ENCODE measurements at regions not wholly inside any gene's neighbourhood (a gene's known extent, or its start where the extent isn't known, plus 50 kb on each side); places are given as distances from the start of the nearest gene placed in this dataset.

DNA sequence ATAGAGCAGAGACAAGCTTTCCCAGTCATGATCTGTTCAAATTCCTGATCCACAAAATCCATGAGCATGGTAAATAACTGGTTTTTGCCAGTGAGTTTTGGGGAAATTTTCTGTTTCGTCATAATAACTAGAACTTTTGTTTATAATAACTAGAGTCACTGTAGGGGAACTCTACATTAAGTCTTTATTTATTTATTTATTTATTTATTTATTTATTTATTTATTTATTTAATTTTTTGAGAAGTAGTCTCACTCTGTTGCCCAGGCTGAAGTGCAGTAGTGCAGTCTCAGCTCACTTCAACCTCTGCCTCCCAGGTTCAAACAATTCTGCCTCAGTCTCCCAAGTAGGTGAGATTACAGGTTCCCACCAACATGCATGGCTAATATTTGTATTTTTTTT lies 1106.8 kb downstream of the AMY1C start:
- no peak for DNase-seq

DNA sequence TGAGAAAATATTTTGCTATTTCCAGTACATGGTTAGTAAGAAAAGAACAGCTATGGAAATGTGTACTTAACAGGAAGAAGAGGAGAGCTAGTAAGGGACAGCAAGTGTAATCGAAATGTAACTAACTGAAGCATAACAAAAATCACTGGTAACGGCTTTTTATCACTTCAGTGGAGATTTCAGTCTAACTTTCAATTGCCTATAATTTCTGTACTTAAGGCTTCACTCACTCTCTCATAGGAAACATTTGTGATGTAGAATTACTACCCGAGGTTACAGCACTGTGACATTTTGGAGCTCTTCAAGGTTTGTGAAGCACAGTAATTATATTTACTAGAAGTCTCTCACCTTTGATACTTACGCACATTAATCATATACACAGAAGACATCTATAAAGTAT lies 1119.1 kb downstream of the AMY1C start:
- no peak for DNase-seq

DNA sequence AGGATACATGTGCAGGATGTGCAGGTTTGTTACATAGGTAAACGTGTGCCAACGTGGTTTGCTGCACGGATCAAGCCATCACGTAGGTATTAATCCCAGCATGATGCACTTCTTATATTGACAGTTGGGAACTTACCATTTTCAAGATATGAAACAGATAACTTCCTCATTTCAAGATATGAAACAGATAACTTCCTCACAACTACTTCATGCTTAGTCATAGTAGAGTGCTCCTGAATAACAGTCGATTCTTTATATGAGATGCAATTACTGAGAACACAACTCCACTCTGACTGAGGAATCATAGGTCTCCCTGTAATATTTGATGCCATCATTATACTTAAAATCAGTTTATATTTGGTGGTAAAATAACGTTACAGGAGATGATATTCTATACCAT lies 1124.3 kb downstream of the AMY1C start:
- DNase-seq: no peak

DNA sequence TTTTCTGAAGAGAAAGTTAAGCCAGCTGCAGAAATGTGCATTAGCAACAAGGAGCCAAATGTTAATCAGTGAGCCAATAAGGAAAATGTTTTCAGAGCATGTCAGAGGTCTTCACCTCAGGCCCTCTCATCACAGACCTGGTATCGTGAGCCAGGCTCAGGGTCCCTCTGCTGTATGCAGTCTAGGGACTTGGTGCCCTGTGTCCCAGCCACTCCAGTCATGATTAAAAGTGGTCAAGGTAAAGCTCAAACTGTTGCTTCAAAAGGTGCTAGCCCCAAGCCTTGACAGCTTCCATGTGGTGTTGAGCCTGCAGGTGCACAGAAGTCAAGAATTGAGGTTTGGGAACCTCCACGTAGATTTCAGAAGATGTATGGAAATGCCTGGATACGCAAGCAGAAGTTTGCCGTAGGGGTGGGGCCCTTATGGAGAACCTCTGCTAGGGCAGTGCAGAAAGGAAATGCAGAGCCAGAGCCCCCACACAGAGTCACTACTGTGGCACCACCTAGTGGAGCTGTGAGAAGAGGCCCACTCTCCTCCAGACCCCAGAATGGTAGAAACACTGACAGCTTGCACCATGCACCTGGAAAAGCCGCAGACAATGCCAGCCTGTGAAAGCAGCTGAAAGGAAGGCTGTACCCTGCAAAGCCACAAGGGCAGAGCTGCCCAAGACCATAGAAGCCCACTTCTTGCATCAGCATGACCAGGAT lies 1128.7 kb downstream of the AMY1C start:
- no peak for DNase-seq

DNA sequence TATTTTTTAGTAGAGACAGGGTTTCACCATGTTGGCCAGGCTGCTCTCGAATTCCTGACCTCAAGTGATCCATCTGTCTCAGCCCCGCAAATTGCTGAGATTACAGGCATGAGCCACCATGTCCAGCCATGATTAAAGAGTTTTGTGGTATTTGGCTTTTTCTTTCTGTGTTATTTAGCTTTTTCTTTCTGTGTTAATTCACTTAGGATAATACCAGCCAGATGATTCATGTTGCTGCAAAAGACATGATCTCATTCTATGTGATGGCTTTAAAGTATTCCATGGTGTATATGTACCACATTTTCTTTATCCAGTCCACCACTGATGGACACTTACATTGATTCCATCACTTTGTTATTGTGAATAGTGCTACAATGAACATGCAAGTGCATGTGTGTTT lies 1135.2 kb downstream of the AMY1C start:
- no peak for DNase-seq

DNA sequence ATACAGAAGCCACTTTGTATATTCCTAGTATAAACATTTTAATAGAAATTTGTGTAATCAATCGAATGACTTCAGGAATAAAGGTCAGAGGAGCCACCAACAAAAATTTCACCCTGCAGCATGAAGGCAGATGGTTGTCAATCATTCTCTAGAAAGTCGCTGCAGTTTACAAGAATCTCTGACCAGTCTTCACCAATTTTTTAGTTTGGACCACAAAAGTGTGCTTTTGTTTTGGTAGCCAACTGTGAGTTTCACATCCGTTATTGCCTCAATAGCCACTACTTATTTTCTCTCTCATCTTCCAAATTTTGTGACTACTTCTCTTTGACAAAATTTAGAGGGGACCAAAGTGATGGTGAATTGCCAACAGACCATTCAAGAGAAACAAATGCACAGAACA lies 1155.6 kb downstream of the AMY1C start:
- DNase-seq: no peak

DNA sequence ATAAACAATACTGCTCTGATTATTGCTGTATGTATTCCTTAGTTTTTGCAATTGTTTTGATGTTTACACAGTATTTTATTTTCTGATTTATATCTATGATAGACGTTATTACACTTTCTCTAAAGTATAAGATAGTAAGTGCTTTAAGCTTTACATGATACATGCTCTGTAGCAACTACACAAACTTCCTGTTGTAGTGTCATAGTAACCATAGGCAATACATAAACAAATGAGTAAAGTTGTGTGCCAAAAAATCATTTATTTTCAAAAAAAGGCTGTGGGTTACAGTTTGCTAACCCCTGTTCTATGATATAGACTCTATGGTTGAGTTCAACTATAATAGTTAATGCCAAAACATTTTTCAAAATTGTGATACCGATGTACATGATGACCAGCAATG lies 1156.4 kb downstream of the AMY1C start:
- DNase-seq: no peak

DNA sequence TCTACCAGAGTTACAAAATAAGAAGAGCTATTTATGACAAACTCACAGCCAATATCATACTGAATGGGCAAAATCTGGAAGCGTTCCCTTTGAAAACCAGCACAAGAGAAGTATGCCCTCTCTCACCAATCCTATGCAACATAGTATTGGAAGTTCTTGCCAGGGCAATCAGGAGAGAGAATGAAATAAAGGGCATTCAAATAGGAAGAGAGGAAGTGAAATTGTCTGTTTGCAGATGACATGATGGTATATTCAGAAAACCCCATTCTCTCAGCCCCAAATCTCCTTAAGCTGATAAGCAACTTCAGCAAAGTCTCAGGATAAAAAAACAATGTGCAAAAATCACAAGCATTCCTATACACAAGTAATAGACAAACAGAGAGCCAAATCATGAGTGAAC lies 1169.5 kb downstream of the AMY1C start:
- no peak for DNase-seq

DNA sequence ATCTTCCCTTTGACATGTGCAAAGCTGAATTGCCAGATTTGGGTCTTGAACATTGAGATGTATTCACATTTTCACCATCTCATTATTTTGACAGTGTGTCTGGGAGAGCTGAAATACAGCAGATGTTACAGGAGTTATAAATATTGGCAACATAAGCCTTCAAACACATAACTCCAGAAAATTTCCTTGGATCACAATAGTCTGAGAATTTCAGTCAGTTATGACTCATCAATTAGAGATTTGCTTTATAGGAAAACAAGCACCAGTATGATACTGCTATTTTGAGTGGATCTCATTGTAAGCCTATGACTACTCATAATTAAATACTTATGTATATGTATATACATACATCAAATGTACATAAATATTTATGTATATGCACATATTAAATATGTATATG lies 1171.8 kb downstream of the AMY1C start:
- no peak for DNase-seq

DNA sequence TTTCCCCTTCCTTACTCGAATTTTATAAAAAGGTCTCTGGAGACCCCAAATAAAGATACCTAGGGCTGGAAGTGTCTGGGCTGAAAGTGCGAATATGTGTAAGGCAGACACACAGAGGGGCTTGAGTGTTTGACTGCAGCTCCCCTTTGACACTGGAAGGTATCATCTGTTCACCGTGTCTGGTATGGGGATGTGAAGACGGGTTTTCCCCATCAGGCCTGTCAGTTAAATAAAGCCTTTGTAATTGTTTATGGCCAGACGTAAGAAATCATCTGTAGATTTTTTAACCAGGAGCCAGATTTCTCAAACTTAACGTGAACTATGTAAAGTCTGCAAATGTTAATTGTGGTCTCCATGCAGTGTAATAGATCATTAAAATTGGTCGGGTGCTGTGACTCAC lies 1173.4 kb downstream of the AMY1C start:
- no peak for DNase-seq

DNA sequence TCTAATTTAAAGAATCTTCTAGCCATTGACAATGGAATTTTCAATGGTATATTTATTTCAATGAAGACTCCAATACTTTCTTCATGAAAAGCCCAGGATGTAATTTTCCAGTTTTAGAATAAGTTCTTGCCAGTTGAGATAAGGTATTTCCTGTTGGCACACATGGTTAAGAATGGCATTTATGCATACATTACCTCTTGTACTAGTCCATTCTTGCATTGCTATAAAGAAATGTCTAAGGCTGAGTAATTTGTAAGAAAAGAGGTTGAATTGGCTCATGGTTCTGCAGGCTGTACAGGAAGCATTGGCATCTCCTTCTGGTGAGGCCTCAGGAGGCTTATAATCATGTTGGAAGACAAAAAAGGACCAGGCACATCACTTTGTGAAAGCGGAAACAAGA lies 1179.6 kb downstream of the AMY1C start:
- DNase-seq: no peak

DNA sequence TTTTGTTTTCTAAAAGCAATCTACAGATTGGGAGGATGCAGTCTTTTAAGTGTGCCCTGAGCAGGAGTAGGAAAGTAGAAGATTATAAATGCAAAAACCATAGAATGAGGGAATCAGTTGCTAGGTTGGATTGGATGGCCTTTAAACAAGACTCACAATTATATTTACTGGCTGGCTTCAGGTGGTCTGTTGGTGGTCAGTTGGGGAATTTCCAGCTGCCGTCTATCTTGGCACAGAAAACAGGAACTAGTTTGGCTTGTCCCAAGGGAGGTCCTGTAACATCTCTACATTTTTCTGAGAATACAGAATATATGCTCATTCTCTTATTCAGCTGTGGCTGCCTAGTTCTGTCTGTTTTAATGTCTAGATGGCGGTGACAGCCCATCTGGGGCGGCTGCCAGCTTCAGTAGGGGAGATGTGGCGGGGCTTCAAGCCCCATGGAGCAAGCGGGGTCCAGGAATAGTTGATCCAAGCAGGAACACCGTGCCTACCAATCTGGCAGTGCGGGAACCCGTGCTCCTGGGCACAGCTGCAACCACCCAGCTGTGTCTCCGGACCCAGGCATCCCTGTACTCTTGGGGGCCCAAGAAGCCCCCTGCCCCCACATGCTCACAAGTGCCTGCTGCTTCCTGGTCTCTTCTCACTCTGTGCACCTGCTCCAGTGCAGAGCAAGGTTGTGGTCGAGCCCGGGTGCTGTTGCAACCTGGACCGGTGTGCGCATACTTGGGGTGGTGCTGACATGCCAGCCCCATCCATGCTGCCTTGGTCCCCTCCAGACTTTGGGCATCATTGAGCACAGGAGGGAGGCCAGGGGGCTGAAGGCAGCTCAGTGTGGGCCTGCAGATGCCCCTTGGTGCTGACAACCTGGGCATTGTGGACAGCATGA lies 1182.6 kb downstream of the AMY1C start:
- DNase-seq: no peak

DNA sequence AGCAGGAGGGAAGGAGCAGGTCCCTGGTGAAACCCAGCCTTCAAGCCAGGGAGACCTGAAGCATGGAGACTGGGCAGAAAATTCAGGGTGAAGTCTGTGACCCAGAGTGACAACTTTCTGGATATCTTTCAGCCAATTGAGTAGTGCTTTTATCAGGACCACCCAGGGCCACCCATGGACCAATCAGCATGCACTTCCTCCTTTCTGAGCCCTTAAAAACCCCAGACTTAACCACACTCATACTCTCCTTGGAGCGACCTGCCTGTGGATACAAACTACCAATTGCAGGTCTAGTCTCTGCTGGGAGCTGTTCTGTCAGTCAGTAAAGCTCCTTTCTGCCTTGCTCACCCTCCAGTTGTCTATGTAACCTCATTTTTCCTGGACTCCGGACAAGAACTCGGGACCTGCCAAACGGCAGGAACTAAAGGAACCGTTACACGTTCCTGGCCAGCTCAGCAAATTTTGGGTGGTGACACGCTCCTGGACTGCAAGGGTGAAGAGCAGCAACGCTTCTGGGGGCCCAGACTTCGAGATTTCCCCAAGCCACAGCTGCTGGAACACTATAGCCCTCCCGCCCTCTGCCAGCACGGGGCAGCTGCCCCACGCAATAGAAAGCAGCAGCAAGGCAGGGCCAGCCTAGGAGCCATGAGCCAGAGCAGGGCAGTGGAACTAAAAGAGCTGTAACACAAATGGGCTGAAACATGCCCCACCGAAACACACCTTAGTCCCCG lies 1183.4 kb downstream of the AMY1C start:
- no peak for DNase-seq

DNA sequence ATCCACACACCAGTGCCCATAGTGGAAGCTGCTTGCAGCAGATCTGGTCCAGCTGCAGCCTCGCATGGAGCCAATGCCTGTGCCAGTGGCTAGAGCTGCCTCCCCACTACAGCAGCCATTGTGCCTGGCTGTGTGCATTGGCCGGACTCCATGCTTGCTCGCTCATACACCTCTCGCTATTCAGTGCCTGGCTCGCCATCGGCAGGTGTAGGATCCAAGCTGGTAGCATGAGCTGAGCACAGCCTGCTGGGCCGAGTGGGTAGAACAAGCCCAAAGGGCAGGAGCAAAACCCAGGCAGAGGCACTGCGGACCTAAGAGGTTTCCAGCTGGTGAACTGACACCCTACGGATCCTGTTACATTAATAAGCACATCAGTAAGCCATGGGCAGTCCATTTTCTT lies 1184.1 kb downstream of the AMY1C start:
- DNase-seq: no peak

DNA sequence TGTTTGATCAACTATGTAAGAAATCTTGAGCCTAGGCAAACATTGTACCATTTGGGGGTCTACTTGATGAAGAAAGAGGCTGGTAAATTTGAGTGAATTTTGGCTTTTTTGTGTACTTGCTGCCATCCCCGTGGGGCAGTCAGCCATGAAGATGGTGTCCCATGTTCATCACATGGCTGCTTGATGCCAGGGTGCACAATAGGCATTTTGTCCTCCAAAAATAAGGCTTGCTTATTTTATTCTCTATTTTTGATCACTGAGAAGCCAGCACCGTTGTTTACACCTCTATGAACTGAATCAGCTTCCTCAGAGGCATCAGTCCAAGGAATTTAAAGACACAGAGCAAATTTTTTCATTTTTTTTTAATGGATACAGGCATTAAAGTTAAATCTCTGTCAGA lies 1195.7 kb downstream of the AMY1C start:
- DNase-seq: no peak

DNA sequence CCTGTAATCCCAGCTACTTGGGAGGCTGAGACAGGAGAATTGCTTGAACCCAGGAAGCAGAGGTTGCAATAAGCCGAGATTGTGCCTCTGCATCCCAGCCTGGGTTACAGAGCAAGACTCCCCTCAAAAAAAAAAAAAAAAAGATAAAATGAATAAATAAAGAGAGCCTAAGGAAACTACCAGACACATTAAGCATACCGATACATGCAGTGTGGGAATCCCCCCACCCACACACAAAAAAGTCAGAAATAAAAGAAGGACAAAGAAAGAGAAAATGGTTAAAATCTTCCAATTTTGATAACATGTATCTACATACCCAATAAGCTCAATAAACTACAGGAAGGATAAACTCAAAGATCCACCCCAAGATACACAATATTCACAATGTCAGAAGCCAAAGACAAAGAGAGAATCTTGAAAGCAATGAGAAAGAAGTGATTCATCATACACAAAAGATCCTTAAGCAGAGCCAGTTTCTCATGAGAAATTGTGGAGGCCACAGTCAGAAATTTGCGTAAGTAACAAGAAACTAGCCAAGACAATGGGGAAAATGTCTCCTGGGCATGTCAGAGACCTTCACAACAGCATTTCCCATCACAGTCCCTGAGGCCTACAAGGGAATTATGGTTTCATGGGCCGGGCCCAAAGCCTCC lies 1197.0 kb downstream of the AMY1C start:
- no peak for DNase-seq

DNA sequence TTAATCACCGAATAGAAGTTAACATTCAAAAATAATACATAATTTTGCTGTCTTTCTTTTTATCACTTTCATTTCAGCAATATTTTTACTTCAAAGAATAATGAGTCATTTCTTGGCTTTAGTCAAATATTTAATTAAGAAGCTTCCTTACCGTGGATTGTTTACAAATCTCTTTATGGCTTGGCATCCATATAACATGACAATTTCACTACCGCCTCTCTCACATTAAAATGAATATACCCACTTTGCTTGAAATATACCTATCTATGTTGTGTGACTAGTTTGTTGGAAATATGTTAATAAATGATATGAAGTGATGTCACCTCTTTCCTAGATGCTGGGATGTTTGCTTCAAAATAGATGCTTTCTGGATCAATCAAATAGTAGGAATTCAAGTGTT lies 1203.9 kb downstream of the AMY1C start:
- DNase-seq: no peak

DNA sequence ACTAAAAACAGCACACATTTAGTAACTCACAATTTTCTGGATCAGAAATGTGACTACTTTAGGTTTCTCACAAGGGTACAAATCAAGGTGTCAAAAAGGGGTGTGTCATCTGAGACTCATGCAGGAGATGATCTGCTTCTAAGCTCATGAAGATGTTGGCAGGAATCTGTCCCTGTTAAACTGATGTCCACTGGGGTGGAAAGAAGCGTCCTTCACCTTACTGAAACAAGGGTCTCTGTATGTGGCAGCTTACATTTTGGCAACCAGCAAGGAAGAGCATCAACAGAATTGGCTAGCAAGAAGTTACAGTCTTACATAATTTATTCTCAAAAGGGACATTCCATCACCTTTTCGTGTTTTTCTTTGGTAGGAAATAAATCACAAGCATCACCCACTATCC lies 1223.8 kb downstream of the AMY1C start:
- DNase-seq: no peak

DNA sequence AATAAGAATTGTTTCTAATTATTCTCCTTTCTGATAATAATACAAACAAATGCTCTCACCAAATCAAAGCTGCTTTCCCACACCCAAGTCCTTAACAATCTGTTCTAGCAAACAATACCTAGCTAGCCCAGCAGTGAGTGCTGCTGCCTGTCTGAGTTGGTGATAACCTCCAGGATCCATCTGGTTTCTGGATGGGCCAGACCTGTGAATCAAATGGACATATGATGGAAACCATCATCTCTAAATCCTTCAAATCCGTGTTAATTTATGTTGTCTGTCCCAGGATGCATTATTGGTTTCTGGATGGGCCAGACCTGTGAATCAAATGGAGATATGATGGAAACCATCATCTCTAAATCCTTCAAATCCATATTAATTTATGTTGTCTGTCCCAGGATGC lies 1230.0 kb downstream of the AMY1C start:
- DNase-seq: no peak

DNA sequence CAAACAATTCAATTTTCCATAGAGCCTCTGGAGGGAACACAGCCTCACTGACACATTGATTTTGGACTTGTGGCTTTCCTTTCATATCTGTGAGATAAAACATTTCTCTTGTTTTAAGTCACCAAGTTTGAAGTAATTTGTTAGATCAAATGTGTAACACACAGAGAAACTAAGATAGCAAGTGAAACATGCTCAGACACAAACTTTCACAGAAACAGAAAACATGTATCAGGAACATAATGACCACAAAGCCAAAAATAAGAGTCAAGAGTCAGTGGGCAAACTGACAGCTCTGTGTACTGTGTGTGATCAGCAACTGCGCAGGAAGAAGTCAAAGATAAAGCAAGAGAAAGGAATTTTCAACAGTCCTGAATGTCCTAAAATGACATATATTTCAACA lies 1237.5 kb downstream of the AMY1C start:
- no peak for DNase-seq

DNA sequence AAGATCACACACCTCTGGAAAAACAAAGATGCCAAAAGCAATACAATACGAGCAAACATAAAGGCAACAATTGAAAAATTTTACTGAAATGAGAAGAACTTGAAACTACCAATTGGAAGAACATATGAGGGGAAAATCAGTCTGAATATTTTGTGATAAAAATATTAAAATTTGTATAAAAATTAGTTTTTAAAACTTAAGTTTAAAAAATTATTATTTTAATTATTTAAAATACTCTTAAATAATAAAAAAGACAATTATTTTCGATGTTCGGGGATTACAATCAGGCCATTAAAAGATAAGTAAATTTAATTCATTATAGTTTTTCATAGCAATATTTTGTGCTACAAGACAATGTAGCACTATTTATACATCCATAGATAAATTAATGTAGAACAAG lies 1239.3 kb downstream of the AMY1C start:
- no peak for DNase-seq

DNA sequence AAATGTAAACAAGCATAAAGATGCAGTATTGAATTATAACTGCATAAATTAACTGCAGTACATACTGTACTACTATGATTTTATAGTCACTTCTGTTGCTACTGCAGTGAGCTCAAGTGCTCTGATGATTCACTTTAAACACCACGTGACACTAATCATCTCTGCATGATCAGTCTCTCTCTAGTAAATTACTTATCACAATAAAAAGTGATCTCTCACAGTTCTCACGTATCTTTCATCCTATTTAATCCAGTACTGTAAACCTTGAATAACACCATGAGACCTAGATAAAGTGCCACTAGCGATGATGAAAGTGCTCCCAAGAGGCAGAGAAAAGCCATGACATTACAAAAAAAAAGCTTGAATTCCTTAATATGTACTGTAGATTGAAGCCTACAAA lies 1242.0 kb downstream of the AMY1C start:
- DNase-seq: no peak

DNA sequence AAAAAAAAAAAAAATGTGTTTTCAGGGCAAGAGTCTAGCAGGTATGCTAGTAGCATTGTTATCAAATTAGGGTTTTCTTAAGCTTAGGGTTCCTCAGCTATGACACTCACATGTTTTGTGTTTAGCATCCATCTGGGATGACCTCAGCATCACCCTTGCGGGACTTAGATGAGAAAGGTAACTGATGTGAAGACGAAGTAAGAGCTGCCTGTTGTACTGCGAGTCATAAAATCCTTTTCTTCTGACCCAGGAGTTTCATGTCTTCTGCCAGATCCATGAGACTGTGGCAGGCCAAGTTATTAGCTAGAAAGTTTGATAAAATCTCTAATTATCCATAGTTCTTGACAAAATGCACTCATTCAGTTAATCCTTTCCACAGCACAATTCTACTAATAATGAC lies 1251.1 kb downstream of the AMY1C start:
- no peak for DNase-seq
